Testis (tissue), 2 donors: ENCODE measurements at regions not wholly inside any gene's neighbourhood (a gene's known extent, or its start where the extent isn't known, plus 50 kb on each side); places are given as distances from the start of the nearest gene placed in this dataset.

ENCODE experiments used
- DNase-seq: peaks from one replicate; pipeline ENCODE4 v3.0.0-alpha.2; 2019
- H3K27ac ChIP-seq, 2 donors: fragments of 200-600 bp; sonication (generic); one replicate each; pipeline ENCODE4 v1.5.1; 2019
- H3K27me3 ChIP-seq: fragments of 200-600 bp; sonication (generic); one replicate; pipeline ENCODE4 v1.5.1; 2019
- H3K36me3 ChIP-seq: fragments of 200-600 bp; sonication (generic); one replicate; pipeline ENCODE4 v1.5.1; 2017; ENCODE audit warnings: low read depth; ENCODE audit errors: missing control alignments
- H3K4me1 ChIP-seq: fragments of 200-600 bp; sonication (generic); one replicate; pipeline ENCODE4 v1.5.1; 2019
- H3K4me3 ChIP-seq, 2 donors: fragments of 200-600 bp; sonication (generic); one replicate each; pipeline ENCODE4 v1.5.1; 2017 to 2019
- H3K9me3 ChIP-seq: fragments of 200-600 bp; sonication (generic); one replicate; pipeline ENCODE4 v1.5.1; 2017
- CTCF ChIP-seq, 3 experiments: fragments of 450-650 bp in 2 of 3; fragments of 200-600 bp in 1 of 3; sonication (generic) in 1 of 3; IDR thresholded peaks; one replicate each; pipeline ENCODE4 v1.5.1; 2016 to 2019; ENCODE audit warnings: antibody characterized with exemption in 3 of 3, mild to moderate bottlenecking in 2 of 3, moderate library complexity in 1 of 3
- POLR2A ChIP-seq: fragments of 450-650 bp; IDR thresholded peaks from one replicate; pipeline ENCODE4 v1.6.1; 2017; ENCODE audit warnings: antibody characterized with exemption, mild to moderate bottlenecking, moderate library complexity
- WGBS, 2 donors: methylation state at CpG; one replicate each; pipeline ENCODE4 v1.1.5; 2018; 5-methylcytosine and 5-hydroxymethylcytosine counted together
- intact Hi-C: fragments of 100-400 bp; cut with DNase I; formaldehyde crosslinking; loops from one replicate; pipeline ENCODE4 v1.15.1; 2023; ENCODE audit warnings: low total_unique reads

GRCh38 chr3:117084739-117085270, 375.2 kb downstream of the TUSC7 start:
- WGBS, 2 donors, result 0 to 1% methylated on average over 3 of the region's 3 CpGs
- Histone ChIP-seq H3K4me1 (no peaks in the 10 kb centered on the region), H3K36me3 (no peaks in the 10 kb centered on the region), H3K4me3 (no peak overlapping the region), H3K27ac (no peak overlapping the region), H3K27me3 (no peaks in the 10 kb centered on the region), H3K9me3 (no peaks in the 10 kb centered on the region)
- TF ChIP-seq POLR2A (no peak), CTCF (IDR thresholded peaks at IDR 0.05) (no peak)
- no peak for DNase-seq
- intact Hi-C loops, result no loop called here

GRCh38 chr3:117091676-117092075, 382.1 kb downstream of the TUSC7 start:
- no peak for DNase-seq
- Histone ChIP-seq H3K27ac (no peak overlapping the region), H3K9me3 (no peaks in the 10 kb centered on the region), H3K4me1 (no peaks in the 10 kb centered on the region), H3K36me3 (no peaks in the 10 kb centered on the region), H3K4me3 (no peak overlapping the region), H3K27me3 (no peaks in the 10 kb centered on the region)
- TF ChIP-seq POLR2A (no peak), CTCF (IDR thresholded peaks at IDR 0.05) (no peak)
- 50 to 57% methylated on average over 1 of the region's 1 CpG for WGBS, 2 donors
- intact Hi-C loops, result no loop called here

- no peak for DNase-seq
- intact Hi-C loops, result no loop called here
- H3K4me3 ChIP-seq, result no peak overlapping the region
- H3K9me3 ChIP-seq, result no peaks in the 10 kb centered on the region
- no peaks in the 10 kb centered on the region for H3K36me3 ChIP-seq
- TF ChIP-seq POLR2A (no peak), CTCF (IDR thresholded peaks at IDR 0.05) (no peak)
- H3K27me3 ChIP-seq, result no peaks in the 10 kb centered on the region
- no peak overlapping the region for H3K27ac ChIP-seq
- H3K4me1 ChIP-seq, result no peaks in the 10 kb centered on the region
- 81 to 82% methylated on average over 4 of the region's 4 CpGs for WGBS, 2 donors
Measured at GRCh38 chr3:117096549-117096948, 387.0 kb downstream of the TUSC7 start.

DNA sequence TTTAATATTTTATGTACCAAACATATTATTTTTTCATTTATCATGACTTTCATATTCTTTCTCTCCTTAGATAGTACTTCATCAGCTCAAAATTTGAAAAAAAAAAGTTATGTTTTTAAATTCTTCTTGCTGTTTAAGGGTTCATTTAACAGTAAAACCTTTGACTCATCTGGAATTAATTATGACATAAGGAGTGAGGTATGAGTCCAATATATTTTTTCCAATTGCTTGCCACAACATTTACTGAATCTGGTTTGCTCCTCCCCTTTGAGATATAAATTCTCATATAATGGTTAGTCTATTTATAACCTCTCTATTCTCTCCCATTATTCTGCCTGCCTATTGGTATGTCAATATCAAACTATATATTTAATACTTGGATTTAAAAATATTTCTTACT, 387.8 kb downstream of the TUSC7 start:
- no peak for DNase-seq
- H3K36me3 ChIP-seq, result no peaks in the 10 kb centered on the region
- H3K27me3 ChIP-seq, result no peaks in the 10 kb centered on the region
- no peaks in the 10 kb centered on the region for H3K9me3 ChIP-seq
- no peak overlapping the region for H3K27ac ChIP-seq
- H3K4me1 ChIP-seq, result no peaks in the 10 kb centered on the region
- no peak for TF ChIP-seq POLR2A
- TF ChIP-seq CTCF (IDR thresholded peaks at IDR 0.05), result no peak
- H3K4me3 ChIP-seq, result no peak overlapping the region
- intact Hi-C loops, result no loop called here

DNA sequence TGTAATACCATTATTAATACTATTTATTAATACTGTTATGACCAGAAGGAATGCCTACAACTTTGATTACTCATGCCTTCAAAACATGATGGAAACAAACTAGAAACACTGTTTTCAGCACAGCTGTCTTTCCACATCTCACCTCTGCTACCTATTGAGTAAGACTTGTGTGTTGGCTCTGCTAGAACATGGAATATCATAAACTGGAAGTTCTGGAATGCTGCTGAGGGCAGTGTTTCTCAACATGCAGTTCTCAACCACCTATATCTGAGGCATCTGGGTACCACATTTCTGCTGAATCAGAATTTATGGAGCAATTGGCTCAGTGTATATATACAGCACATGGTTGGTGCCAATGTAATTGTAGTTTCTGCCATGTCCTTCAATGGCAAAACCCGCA, 392.1 kb downstream of the TUSC7 start:
- 91 to 100% methylated on average over 1 of the region's 1 CpG for WGBS, 2 donors
- Histone ChIP-seq H3K27me3 (no peaks in the 10 kb centered on the region), H3K9me3 (no peaks in the 10 kb centered on the region), H3K4me1 (no peaks in the 10 kb centered on the region), H3K4me3 (no peak overlapping the region), H3K36me3 (no peaks in the 10 kb centered on the region), H3K27ac (no peak overlapping the region)
- TF ChIP-seq CTCF (IDR thresholded peaks at IDR 0.05), result no peak
- no peak for TF ChIP-seq POLR2A
- intact Hi-C loops, result no loop called here
- DNase-seq, result no peak
